HepG2 (cell line): ENCODE measurements at regions not wholly inside any gene's neighbourhood (a gene's known extent, or its start where the extent isn't known, plus 50 kb on each side); places are given as distances from the start of the nearest gene placed in this dataset.
A peak's percentile ranks its signal among the peaks of the same experiment; 100 is the strongest.

Experiments
- CEBPB ChIP-seq: IDR thresholded peaks from 2 replicates; pipeline ENCODE4 v1.6.1; 2011; ENCODE audit warnings: low read depth, low read length, improper control_type of control experiment, borderline replicate concordance
- CTCF ChIP-seq: sonication (generic); formaldehyde crosslinking; IDR thresholded peaks from 2 replicates; pipeline ENCODE4 v1.5.0; 2020; ENCODE audit warnings: mild to moderate bottlenecking, missing genetic modification reagents, moderate library complexity
- IKZF1 ChIP-seq: fragments of 450-650 bp; IDR thresholded peaks from 2 replicates; pipeline ENCODE4 v1.7.1; 2016
- KDM5B ChIP-seq: sonication (generic); formaldehyde crosslinking; IDR thresholded peaks from 2 replicates; pipeline ENCODE4 v1.4.0; 2020; ENCODE audit warnings: missing genetic modification reagents, mild to moderate bottlenecking, borderline replicate concordance
- POLR2A ChIP-seq, 2 experiments: IDR thresholded peaks; 2 replicates each; pipeline ENCODE4 v1.6.1; 2011; ENCODE audit warnings: low read depth in 2 of 2, low read length in 2 of 2, mild to moderate bottlenecking in 1 of 2, moderate library complexity in 1 of 2; ENCODE audit not compliant: insufficient read depth in 1 of 2
- POLR2AphosphoS5 ChIP-seq: IDR thresholded peaks from 2 replicates; pipeline ENCODE4 v1.6.1; 2012; ENCODE audit warnings: low read depth, low read length
- ZBTB33 ChIP-seq: sonication (generic); formaldehyde crosslinking; IDR thresholded peaks from 2 replicates; pipeline ENCODE4 v1.4.0; 2020; ENCODE audit warnings: missing genetic modification reagents
- ZNF274 ChIP-seq: sonication (generic); formaldehyde crosslinking; IDR thresholded peaks from 2 replicates; pipeline ENCODE4 v1.5.1; 2020; ENCODE audit warnings: mild to moderate bottlenecking, missing genetic modification reagents

- TF ChIP-seq ZNF274 (CRISPR knock-in tag) = no peak
- no peak for TF ChIP-seq ZBTB33 (CRISPR knock-in tag)
- no peak for TF ChIP-seq CEBPB
- TF ChIP-seq POLR2AphosphoS5 = no peak
- TF ChIP-seq KDM5B (CRISPR knock-in tag) = no peak
- no peak for TF ChIP-seq IKZF1
- peak; percentile 77 for TF ChIP-seq CTCF (CRISPR knock-in tag)
- TF ChIP-seq POLR2A (IDR thresholded peaks at IDR 0.05; ENCODE audit: insufficient read depth in 1 of 2, low read depth in 2 of 2, low read length in 2 of 2) = no peak
These were observed 427.9 kb downstream of the ZNF536 start for GRCh38 chr19:30799865-30800755.
